GM12865 (cell line): ENCODE measurements at regions not wholly inside any gene's neighbourhood (a gene's known extent, or its start where the extent isn't known, plus 50 kb on each side); places are given as distances from the start of the nearest gene placed in this dataset.

Source experiments
- DNase-seq: peaks from one replicate; pipeline ENCODE4 v3.0.0; 2010; ENCODE audit warnings: low read depth
- H3K4me3 ChIP-seq: 2 replicates; pipeline ENCODE4 v1.5.1; 2011; ENCODE audit warnings: mild to moderate bottlenecking, low read depth, low read length, control low read depth
- TF ChIP-seq, protein P1 (sequence below): IDR thresholded peaks from 2 replicates; pipeline ENCODE4 v1.5.1; 2011; ENCODE audit warnings: low read length, control low read depth, low read depth, inconsistent platforms; ENCODE audit not compliant: insufficient read depth; ENCODE audit errors: missing control alignments

DNA sequence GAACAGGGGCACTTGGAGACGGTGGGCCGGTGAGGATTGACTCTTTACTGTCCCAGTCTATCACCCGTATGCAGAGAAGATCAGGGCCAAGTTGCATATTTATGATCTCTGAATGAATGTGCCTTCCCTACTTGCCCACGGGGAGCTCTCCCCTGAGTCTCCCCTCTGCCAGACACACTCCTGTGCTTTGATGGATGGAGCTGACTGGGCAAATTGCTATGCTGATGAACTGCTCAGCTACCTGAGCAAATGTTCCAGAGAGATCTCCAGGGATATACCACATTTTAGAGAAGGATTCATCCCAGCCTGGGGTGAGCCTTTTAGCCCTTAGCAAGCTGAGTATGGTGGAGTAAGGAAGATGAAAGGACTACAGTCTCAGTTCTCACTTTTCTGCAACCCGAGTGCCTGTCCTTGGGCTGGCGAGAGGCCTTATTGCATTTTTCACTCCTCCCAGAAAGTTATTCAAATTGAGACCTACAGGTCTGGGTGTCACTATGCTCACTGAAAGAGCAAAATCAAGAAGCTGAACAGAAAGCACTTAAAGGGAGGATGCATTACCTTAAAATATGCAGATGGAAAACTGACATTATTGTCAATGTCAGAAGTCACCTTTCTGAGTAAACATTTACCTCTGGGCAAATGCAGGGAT is 526.7 kb upstream of the WWC1 start:
- H3K4me3 ChIP-seq: no peak overlapping the region
- no peak for DNase-seq
- TF ChIP-seq, protein P1, sequence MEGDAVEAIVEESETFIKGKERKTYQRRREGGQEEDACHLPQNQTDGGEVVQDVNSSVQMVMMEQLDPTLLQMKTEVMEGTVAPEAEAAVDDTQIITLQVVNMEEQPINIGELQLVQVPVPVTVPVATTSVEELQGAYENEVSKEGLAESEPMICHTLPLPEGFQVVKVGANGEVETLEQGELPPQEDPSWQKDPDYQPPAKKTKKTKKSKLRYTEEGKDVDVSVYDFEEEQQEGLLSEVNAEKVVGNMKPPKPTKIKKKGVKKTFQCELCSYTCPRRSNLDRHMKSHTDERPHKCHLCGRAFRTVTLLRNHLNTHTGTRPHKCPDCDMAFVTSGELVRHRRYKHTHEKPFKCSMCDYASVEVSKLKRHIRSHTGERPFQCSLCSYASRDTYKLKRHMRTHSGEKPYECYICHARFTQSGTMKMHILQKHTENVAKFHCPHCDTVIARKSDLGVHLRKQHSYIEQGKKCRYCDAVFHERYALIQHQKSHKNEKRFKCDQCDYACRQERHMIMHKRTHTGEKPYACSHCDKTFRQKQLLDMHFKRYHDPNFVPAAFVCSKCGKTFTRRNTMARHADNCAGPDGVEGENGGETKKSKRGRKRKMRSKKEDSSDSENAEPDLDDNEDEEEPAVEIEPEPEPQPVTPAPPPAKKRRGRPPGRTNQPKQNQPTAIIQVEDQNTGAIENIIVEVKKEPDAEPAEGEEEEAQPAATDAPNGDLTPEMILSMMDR: no peak

DNA sequence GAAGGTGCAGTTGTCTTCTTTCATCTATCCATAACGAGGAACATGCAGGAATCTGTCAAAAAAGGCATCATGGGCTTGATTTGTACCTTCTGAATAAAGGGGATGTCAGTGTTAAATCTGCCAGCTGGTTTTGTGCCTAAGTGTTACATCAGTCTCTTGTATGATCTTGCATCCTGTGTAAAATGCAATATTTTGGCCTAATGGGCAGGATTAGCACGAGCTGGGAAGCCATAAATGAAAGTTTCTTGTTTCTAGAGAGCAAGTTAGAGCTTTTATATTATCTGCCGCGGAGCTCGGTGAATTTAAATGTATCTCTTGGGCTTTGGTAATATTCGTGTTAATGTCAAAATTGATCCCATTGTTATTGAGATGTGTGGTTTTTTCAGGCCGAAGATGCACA is 526.1 kb upstream of the WWC1 start:
- DNase-seq: no peak
- H3K4me3 ChIP-seq: no peak overlapping the region
- TF ChIP-seq, protein P1: no peak

DNA sequence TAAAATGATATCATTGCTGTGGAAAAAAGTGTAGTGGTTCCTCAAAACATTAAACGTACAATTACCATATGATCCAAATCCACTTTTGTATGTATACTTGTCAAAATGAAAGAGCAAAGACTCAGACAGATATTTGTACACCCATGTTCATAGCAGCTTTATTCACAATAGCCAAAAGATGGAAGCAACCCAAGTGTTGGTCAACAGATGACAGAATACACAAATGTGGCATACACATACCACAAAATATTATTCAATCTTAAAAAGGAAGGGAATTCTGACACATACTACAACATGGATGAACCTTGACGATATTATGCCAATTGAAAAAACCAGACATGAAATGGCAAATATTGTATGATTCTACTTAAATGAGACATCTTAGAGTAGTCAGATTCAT is 524.5 kb upstream of the WWC1 start:
- no peak for DNase-seq
- TF ChIP-seq, protein P1: no peak
- no peak overlapping the region for H3K4me3 ChIP-seq

DNA sequence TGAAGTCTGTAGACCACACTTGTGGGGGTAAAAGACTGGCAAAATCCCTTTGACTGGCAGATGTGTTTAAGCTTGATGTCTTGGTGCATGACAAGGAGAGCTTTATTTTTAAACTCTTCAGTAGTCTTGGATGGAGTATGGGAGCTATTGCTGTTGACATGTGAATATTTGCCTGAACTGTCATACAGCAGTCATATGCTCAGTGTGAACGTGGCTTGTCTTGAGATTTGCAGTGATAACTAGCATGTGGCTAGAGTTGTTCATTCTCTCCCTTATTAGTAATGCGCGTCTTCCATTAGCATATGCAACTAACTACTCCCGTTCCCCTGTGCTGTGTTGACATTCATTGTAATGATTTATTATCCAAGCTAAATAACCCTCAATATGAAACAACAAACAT is 523.6 kb upstream of the WWC1 start:
- H3K4me3 ChIP-seq: no peak overlapping the region
- DNase-seq: no peak
- TF ChIP-seq, protein P1: no peak

DNA sequence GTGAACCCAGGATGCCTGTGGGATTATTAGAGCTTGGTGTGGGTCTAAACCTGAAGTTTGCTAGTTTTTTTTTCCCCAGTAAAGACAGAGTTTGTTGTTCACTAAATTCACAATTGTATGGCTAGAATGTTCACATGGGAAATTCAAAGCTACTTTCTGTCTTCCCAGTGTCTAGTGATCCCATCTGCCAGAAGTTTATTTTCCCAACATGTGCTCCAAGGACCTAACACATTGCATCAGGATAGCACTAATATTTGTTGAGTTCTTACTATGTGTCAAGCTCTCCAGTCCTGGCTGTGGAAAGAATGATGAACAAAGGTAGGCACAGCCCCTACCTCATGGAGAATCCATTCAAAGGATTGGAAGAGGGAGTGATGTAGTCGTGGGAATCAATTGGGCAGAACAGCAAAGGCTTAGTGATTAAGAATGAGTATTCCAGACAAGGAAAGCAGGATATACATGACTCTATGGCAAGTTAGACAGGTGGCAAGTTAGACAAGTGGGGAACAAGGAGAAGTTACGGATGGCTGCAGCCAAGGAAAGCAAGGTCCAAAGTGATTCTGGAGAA is 521.5 kb upstream of the WWC1 start:
- DNase-seq: no peak
- TF ChIP-seq, protein P1: no peak
- H3K4me3 ChIP-seq: no peak overlapping the region

DNA sequence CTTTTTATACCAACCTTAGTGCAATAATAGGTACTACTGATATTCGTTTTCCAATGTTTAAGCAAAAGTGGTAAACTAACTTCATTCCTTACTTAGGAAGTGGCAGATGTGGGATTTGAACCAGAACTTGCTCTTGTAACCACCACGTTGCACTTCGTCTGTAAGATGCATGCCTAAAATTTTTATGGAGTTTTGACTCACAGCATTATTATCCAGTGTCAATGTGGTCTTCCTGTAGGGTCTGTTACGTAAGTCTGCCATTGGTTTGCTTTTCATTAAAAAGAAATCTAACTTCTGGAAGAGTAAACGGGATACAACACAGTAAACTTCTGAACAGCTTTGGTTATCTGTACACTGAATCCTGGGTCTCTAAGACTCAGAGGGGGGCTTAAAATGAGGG is 521.0 kb upstream of the WWC1 start:
- no peak overlapping the region for H3K4me3 ChIP-seq
- TF ChIP-seq, protein P1: no peak
- DNase-seq: no peak

DNA sequence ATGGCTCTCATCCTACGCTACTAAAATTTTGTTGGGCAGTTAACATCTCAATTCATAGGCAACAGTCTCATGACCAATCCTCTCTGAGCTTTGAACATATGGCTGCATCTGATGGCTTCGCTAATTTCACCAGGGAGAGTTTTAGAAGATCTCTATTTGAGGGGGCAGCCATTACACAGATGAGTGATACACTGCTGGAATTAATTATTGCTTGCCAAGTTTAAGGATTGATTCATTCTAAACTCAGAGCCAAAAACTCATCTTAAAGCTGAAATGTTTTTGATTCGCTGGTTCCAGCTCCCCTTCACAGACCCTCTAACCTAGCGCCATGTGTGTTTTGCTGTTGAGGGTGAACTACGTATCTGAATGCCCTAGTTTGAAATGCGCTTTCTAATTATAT is 519.9 kb upstream of the WWC1 start:
- H3K4me3 ChIP-seq: no peak overlapping the region
- TF ChIP-seq, protein P1: no peak
- DNase-seq: no peak
